ENCODE measurements at regions not wholly inside any gene's neighbourhood (a gene's known extent, or its start where the extent isn't known, plus 50 kb on each side); places are given as distances from the start of the nearest gene placed in this dataset.
"Not testable (repeated sequence)": the region's sequence is repeated elsewhere in the genome, so short reads cannot be mapped to it uniquely, and the experiment has no call there.

DNA sequence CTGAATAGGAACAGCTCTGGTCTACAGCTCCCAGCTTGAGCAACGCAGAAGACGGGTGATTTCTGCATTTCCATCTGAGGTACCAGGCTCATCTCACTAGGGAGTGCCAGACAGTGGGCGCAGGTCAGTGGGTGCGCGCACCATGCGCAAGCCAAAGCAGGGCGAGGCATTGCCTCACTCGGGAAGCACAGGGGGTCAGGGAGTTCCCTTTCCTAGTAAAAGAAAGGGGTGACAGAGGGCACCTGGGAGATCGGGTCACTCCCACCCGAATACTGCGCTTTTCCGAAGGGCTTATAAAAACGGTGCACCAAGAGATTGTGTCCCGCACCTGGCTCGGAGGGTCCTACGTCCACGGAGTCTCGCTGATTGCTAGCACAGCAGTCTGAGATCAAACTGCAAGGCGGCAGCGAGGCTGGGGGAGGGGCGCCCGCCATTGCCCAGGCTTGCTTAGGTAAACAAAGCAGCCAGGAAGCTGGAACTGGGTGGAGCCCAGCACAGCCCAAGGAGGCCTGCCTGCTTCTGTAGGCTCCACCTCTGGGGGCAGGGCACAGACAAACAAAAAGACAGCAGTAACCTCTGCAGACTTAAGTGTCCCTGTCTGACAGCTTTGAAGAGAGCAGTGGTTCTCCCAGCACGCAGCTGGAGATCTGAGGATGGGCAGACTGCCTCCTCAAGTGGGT, 599.2 kb downstream of the REEP3 start:
- not testable (repeated sequence) for TF ChIP-seq GLIS3 (CRISPR knock-in tag; IDR thresholded peaks at IDR 0.05); PPARA (CRISPR knock-in tag; IDR thresholded peaks at IDR 0.05; ENCODE audit: borderline replicate concordance)
- TF ChIP-seq, protein P1, sequence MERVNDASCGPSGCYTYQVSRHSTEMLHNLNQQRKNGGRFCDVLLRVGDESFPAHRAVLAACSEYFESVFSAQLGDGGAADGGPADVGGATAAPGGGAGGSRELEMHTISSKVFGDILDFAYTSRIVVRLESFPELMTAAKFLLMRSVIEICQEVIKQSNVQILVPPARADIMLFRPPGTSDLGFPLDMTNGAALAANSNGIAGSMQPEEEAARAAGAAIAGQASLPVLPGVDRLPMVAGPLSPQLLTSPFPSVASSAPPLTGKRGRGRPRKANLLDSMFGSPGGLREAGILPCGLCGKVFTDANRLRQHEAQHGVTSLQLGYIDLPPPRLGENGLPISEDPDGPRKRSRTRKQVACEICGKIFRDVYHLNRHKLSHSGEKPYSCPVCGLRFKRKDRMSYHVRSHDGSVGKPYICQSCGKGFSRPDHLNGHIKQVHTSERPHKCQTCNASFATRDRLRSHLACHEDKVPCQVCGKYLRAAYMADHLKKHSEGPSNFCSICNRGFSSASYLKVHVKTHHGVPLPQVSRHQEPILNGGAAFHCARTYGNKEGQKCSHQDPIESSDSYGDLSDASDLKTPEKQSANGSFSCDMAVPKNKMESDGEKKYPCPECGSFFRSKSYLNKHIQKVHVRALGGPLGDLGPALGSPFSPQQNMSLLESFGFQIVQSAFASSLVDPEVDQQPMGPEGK (CRISPR knock-in tag; IDR thresholded peaks at IDR 0.05; ENCODE audit: borderline replicate concordance) = not testable (repeated sequence)
